ENCODE measurements at regions not wholly inside any gene's neighbourhood (a gene's known extent, or its start where the extent isn't known, plus 50 kb on each side); places are given as distances from the start of the nearest gene placed in this dataset.

GRCh38 chr15:47932261-47932660 is 188.5 kb upstream of the SLC24A5 start:
- TF ChIP-seq EZH2 (IDR thresholded peaks at IDR 0.05; ENCODE audit: borderline replicate concordance, low read depth, low read length, severe bottlenecking), result no peak
- no peak for TF ChIP-seq CTCF (IDR thresholded peaks at IDR 0.05; ENCODE audit: borderline replicate concordance, extremely low read depth, low read length, poor library complexity, severe bottlenecking)
- Histone ChIP-seq H4K20me1 (ENCODE audit: insufficient read depth, low read length) (no peaks in the 10 kb centered on the region), H3K27me3 (ENCODE audit: insufficient read depth, low read length, poor library complexity) (no peaks in the 10 kb centered on the region), H3K27ac (ENCODE audit: low read length) (no peak overlapping the region), H2AFZ (ENCODE audit: low read depth, low read length) (no peak overlapping the region), H3K9me3 (ENCODE audit: insufficient read depth, low read length, severe bottlenecking) (no peaks in the 10 kb centered on the region), H3K9ac (ENCODE audit: low read depth, low read length) (no peak overlapping the region), H3K79me2 (ENCODE audit: insufficient read depth, low read length) (no peaks in the 10 kb centered on the region), H3K4me2 (ENCODE audit: insufficient read depth, low read length) (no peak overlapping the region), H3K36me3 (ENCODE audit: insufficient read depth, low read length) (no peaks in the 10 kb centered on the region), H3K4me1 (ENCODE audit: insufficient read depth, low read length) (no peaks in the 10 kb centered on the region), H3K4me3 (ENCODE audit: low read depth in 1 of 2, low read length in 2 of 2) (no peak overlapping the region)
- ATAC-seq (ENCODE audit: insufficient read depth, low read depth), result no peak
- no peak for DNase-seq

DNA sequence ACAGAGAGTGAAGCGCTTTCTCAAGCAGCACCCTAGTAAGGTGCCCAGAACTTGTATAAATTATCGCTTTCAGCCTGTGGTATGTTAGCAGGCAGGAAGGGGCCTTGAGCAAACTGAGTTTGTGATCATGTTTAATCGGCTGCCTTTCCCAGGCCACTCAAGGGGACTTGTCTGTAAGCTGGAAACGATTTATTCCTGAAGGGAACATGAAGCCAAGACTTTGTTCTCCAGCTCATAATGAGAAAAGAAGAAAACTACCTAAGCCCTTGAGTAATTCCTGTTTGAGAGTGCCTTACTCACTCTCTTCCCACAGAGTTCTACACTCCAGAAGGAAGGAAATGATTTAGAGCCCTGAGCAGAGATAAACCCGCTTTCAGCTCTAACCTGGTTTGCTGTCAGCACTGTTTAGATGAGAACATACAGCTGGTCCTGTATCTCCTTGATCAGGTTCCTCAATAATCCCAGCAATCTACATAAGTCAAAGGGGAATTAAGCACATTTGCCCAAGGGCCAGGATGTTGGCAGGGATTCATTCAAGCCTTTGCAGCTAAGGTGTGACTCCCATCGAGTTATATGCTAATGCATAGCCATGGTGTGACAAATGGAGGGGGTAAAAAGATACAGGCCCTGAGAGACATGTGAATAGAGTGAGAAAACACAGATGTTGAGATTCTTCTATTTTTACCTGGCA is 187.7 kb upstream of the SLC24A5 start:
- no peak overlapping the region for H3K9ac ChIP-seq (ENCODE audit: low read depth, low read length)
- no peak for ATAC-seq (ENCODE audit: insufficient read depth, low read depth)
- no peak overlapping the region for H3K4me2 ChIP-seq (ENCODE audit: insufficient read depth, low read length)
- no peak overlapping the region for H3K27ac ChIP-seq (ENCODE audit: low read length)
- H3K9me3 ChIP-seq (ENCODE audit: insufficient read depth, low read length, severe bottlenecking), result no peaks in the 10 kb centered on the region
- H3K36me3 ChIP-seq (ENCODE audit: insufficient read depth, low read length), result no peaks in the 10 kb centered on the region
- H3K4me1 ChIP-seq (ENCODE audit: insufficient read depth, low read length), result no peaks in the 10 kb centered on the region
- no peaks in the 10 kb centered on the region for H4K20me1 ChIP-seq (ENCODE audit: insufficient read depth, low read length)
- no peak for DNase-seq
- H3K27me3 ChIP-seq (ENCODE audit: insufficient read depth, low read length, poor library complexity), result no peaks in the 10 kb centered on the region
- no peaks in the 10 kb centered on the region for H3K79me2 ChIP-seq (ENCODE audit: insufficient read depth, low read length)
- H3K4me3 ChIP-seq (ENCODE audit: low read depth in 1 of 2, low read length in 2 of 2), result no peak overlapping the region
- H2AFZ ChIP-seq (ENCODE audit: low read depth, low read length), result no peak overlapping the region
- TF ChIP-seq CTCF (IDR thresholded peaks at IDR 0.05; ENCODE audit: borderline replicate concordance, extremely low read depth, low read length, poor library complexity, severe bottlenecking) (no peak), EZH2 (IDR thresholded peaks at IDR 0.05; ENCODE audit: borderline replicate concordance, low read depth, low read length, severe bottlenecking) (no peak)

- H3K79me2 ChIP-seq (ENCODE audit: insufficient read depth, low read length), result no peaks in the 10 kb centered on the region
- no peak overlapping the region for H3K4me2 ChIP-seq (ENCODE audit: insufficient read depth, low read length)
- no peaks in the 10 kb centered on the region for H3K36me3 ChIP-seq (ENCODE audit: insufficient read depth, low read length)
- H3K4me3 ChIP-seq (ENCODE audit: low read depth in 1 of 2, low read length in 2 of 2), result no peak overlapping the region
- TF ChIP-seq EZH2 (IDR thresholded peaks at IDR 0.05; ENCODE audit: borderline replicate concordance, low read depth, low read length, severe bottlenecking) (no peak), CTCF (IDR thresholded peaks at IDR 0.05; ENCODE audit: borderline replicate concordance, extremely low read depth, low read length, poor library complexity, severe bottlenecking) (no peak)
- H3K27ac ChIP-seq (ENCODE audit: low read length), result no peak overlapping the region
- no peak for DNase-seq
- H2AFZ ChIP-seq (ENCODE audit: low read depth, low read length), result no peak overlapping the region
- no peak overlapping the region for H3K9ac ChIP-seq (ENCODE audit: low read depth, low read length)
- H3K9me3 ChIP-seq (ENCODE audit: insufficient read depth, low read length, severe bottlenecking), result no peaks in the 10 kb centered on the region
- no peaks in the 10 kb centered on the region for H3K4me1 ChIP-seq (ENCODE audit: insufficient read depth, low read length)
- no peaks in the 10 kb centered on the region for H3K27me3 ChIP-seq (ENCODE audit: insufficient read depth, low read length, poor library complexity)
- no peaks in the 10 kb centered on the region for H4K20me1 ChIP-seq (ENCODE audit: insufficient read depth, low read length)
- no peak for ATAC-seq (ENCODE audit: insufficient read depth, low read depth)
Measured at GRCh38 chr15:47933865-47934264, 186.9 kb upstream of the SLC24A5 start.

All from DND-41 (cell line).